Endothelial cell of umbilical vein (primary cell): ENCODE measurements at regions not wholly inside any gene's neighbourhood (a gene's known extent, or its start where the extent isn't known, plus 50 kb on each side); places are given as distances from the start of the nearest gene placed in this dataset.

Source experiments
- POLR2AphosphoS5 ChIP-seq: IDR thresholded peaks from 2 replicates; pipeline ENCODE4 v1.6.1; 2012; ENCODE audit warnings: low read depth, mild to moderate bottlenecking, control low read depth, low read length, moderate library complexity; ENCODE audit not compliant: insufficient read depth
- TF ChIP-seq, protein P1 (sequence below), 2 donors: IDR thresholded peaks; 1 replicate in 1 of 2; 2 replicates in 1 of 2; pipeline ENCODE4 v1.5.1; 2011; ENCODE audit warnings: low read length in 2 of 2, mild to moderate bottlenecking in 2 of 2, moderate library complexity in 2 of 2, control low read depth in 1 of 2, inconsistent platforms in 1 of 2, low read depth in 1 of 2; ENCODE audit not compliant: insufficient read depth in 1 of 2; ENCODE audit errors: extremely low read depth in 1 of 2

DNA sequence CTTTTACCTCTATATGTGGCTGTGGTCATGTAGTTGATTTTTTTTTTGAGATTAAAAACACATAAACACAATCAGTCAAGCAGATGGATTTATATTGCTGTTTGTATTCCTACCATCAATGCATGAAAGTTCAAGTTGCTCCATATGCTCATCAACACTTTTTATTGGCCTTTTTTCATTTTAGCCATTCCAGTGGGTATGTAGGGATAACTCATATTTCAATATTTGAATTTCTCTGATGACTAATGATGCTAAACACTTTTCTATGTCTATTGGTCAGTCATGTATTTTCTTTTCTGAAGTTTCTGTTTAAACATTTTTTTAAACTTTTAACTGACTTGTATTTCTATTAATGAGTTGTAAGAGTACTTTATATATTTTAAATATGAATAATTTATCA is 445.4 kb upstream of the RGMB start:
- TF ChIP-seq, protein P1, sequence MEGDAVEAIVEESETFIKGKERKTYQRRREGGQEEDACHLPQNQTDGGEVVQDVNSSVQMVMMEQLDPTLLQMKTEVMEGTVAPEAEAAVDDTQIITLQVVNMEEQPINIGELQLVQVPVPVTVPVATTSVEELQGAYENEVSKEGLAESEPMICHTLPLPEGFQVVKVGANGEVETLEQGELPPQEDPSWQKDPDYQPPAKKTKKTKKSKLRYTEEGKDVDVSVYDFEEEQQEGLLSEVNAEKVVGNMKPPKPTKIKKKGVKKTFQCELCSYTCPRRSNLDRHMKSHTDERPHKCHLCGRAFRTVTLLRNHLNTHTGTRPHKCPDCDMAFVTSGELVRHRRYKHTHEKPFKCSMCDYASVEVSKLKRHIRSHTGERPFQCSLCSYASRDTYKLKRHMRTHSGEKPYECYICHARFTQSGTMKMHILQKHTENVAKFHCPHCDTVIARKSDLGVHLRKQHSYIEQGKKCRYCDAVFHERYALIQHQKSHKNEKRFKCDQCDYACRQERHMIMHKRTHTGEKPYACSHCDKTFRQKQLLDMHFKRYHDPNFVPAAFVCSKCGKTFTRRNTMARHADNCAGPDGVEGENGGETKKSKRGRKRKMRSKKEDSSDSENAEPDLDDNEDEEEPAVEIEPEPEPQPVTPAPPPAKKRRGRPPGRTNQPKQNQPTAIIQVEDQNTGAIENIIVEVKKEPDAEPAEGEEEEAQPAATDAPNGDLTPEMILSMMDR (IDR thresholded peaks at IDR 0.05; ENCODE audit: extremely low read depth in 1 of 2, insufficient read depth in 1 of 2, low read depth in 1 of 2, low read length in 2 of 2) = no peak
- TF ChIP-seq POLR2AphosphoS5 = no peak
